ENCODE measurements at regions not wholly inside any gene's neighbourhood (a gene's known extent, or its start where the extent isn't known, plus 50 kb on each side); places are given as distances from the start of the nearest gene placed in this dataset.

GRCh38 chr2:59706729-59707128 lies 846.7 kb downstream of the BCL11A start:
- no peak for DNase-seq (ENCODE audit: extremely low spot score)
- Histone ChIP-seq H3K4me1 (ENCODE audit: insufficient read depth) (no peaks in the 10 kb centered on the region), H3K27ac (ENCODE audit: low read depth) (no peak overlapping the region), H3K36me3 (ENCODE audit: insufficient read depth) (no peaks in the 10 kb centered on the region), H3K4me3 (ENCODE audit: low read depth, low read length) (no peak overlapping the region)
- 85% methylated on average over 4 of the region's 4 CpGs for WGBS

DNA sequence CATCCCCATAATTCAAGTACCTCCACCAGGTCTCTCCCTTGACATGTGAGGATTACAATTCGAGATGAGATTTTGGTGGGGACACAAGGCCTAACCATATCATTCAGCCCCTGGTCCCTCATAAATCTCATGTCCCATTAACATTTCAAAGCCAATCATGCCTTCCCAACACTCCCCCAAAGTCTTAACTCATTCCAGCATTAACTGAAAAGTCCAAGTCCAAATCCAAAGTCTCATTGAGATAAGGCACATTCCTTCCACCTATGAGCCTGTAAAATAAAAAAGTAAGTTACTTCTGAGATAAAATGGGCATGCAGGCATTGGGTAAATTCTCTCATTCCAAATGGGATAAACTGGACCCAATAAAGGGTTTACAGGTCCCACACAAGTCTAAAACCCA lies 849.7 kb downstream of the BCL11A start:
- Histone ChIP-seq H3K4me1 (ENCODE audit: insufficient read depth) (no peaks in the 10 kb centered on the region), H3K4me3 (ENCODE audit: low read depth, low read length) (no peak overlapping the region), H3K27ac (ENCODE audit: low read depth) (no peak overlapping the region), H3K36me3 (ENCODE audit: insufficient read depth) (no peaks in the 10 kb centered on the region)
- no peak for DNase-seq (ENCODE audit: extremely low spot score)
- 78% methylated on average over 1 of the region's 1 CpG for WGBS

DNA sequence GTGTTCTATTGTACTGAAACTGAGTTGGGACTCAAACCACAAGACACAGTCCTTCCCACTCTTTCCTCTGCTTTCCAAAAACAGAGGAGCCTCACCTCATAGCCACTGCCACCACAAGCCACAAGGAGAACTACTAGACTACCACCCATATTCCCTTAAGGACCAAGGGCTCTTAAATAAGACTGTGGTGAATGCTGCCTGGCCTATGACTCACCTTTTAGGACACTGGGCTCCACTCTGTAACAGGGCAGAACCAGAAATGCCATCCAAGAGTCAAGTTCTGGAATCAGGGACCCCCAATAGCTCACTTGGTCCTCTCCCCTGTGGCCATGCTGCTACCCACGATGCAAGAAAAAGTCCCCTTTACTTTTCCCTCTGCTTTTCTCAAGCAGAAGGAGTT lies 851.4 kb downstream of the BCL11A start:
- Histone ChIP-seq H3K4me1 (ENCODE audit: insufficient read depth) (no peaks in the 10 kb centered on the region), H3K4me3 (ENCODE audit: low read depth, low read length) (no peak overlapping the region), H3K36me3 (ENCODE audit: insufficient read depth) (no peaks in the 10 kb centered on the region), H3K27ac (ENCODE audit: low read depth) (no peak overlapping the region)
- no peak for DNase-seq (ENCODE audit: extremely low spot score)
- 92% methylated on average over 1 of the region's 1 CpG for WGBS

GRCh38 chr2:59701271-59701994 lies 852.0 kb downstream of the BCL11A start:
- Histone ChIP-seq H3K27ac (ENCODE audit: low read depth) (no peak overlapping the region), H3K36me3 (ENCODE audit: insufficient read depth) (no peaks in the 10 kb centered on the region), H3K4me3 (ENCODE audit: low read depth, low read length) (no peak overlapping the region), H3K4me1 (ENCODE audit: insufficient read depth) (no peaks in the 10 kb centered on the region)
- DNase-seq (ENCODE audit: extremely low spot score), result no peak
- WGBS, result 81% methylated on average over 3 of the region's 3 CpGs

DNA sequence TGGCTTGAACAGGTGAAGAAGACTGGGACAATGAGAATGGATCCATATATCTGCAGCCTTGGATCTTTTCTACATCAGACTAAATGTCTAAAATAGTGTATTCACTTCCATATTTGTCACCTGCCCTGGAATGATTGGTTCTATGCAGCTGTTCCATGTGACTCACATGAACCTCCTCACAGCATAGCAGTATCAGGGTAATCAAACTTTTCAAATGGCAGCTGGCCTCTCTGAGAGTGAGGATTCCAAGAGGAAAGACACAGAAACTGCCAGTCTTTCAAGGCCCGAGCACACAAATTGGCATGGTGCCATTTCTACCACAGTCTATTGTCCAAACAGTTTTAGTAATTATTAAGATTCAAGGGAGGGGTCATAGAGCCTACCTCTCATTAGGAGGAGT lies 859.3 kb downstream of the BCL11A start:
- 70% methylated on average over 1 of the region's 1 CpG for WGBS
- Histone ChIP-seq H3K36me3 (ENCODE audit: insufficient read depth) (no peaks in the 10 kb centered on the region), H3K4me1 (ENCODE audit: insufficient read depth) (no peaks in the 10 kb centered on the region), H3K27ac (ENCODE audit: low read depth) (no peak overlapping the region), H3K4me3 (ENCODE audit: low read depth, low read length) (no peak overlapping the region)
- DNase-seq (ENCODE audit: extremely low spot score), result no peak

- 31% methylated on average over 2 of the region's 2 CpGs for WGBS
- H3K27ac ChIP-seq (ENCODE audit: low read depth), result no peak overlapping the region
- no peak for DNase-seq (ENCODE audit: extremely low spot score)
- no peaks in the 10 kb centered on the region for H3K36me3 ChIP-seq (ENCODE audit: insufficient read depth)
- no peak overlapping the region for H3K4me3 ChIP-seq (ENCODE audit: low read depth, low read length)
- H3K4me1 ChIP-seq (ENCODE audit: insufficient read depth), result no peaks in the 10 kb centered on the region
Observed at GRCh38 chr2:59693231-59693959, 860.1 kb downstream of the BCL11A start.

- DNase-seq (ENCODE audit: extremely low spot score), result no peak
- H3K4me1 ChIP-seq (ENCODE audit: insufficient read depth), result no peaks in the 10 kb centered on the region
- no peak overlapping the region for H3K4me3 ChIP-seq (ENCODE audit: low read depth, low read length)
- H3K36me3 ChIP-seq (ENCODE audit: insufficient read depth), result no peaks in the 10 kb centered on the region
- H3K27ac ChIP-seq (ENCODE audit: low read depth), result no peak overlapping the region
- WGBS, result 84% methylated on average over 3 of the region's 3 CpGs
Observed at GRCh38 chr2:59691518-59692190, 861.8 kb downstream of the BCL11A start.

GRCh38 chr2:59690849-59691248 lies 862.6 kb downstream of the BCL11A start:
- DNase-seq (ENCODE audit: extremely low spot score), result no peak
- 92% methylated on average over 4 of the region's 4 CpGs for WGBS
- no peaks in the 10 kb centered on the region for H3K4me1 ChIP-seq (ENCODE audit: insufficient read depth)
- H3K4me3 ChIP-seq (ENCODE audit: low read depth, low read length), result no peak overlapping the region
- no peaks in the 10 kb centered on the region for H3K36me3 ChIP-seq (ENCODE audit: insufficient read depth)
- no peak overlapping the region for H3K27ac ChIP-seq (ENCODE audit: low read depth)

DNA sequence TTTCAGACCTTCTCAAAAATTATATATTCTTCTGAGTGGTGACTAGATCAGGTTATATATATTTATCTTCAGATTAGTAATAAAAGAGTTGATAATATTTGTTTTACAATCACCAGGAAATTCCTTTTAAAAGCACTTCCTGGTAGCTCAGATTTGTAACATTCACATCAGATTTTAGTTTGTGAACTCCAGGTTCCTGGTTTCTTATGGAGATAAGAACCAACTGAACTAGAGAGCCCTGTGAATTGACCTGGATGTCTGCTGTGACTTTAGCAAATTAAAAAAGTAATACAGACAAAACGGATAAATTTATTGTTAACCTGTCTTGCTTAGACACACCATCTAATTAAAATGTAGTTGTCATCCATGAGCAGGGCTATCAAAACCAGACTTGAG lies 868.7 kb downstream of the BCL11A start:
- Histone ChIP-seq H3K36me3 (ENCODE audit: insufficient read depth) (no peaks in the 10 kb centered on the region), H3K4me3 (ENCODE audit: low read depth, low read length) (no peak overlapping the region), H3K27ac (ENCODE audit: low read depth) (no peak overlapping the region), H3K4me1 (ENCODE audit: insufficient read depth) (no peaks in the 10 kb centered on the region)
- no peak for DNase-seq (ENCODE audit: extremely low spot score)
- 57% methylated on average over 1 of the region's 1 CpG for WGBS

DNA sequence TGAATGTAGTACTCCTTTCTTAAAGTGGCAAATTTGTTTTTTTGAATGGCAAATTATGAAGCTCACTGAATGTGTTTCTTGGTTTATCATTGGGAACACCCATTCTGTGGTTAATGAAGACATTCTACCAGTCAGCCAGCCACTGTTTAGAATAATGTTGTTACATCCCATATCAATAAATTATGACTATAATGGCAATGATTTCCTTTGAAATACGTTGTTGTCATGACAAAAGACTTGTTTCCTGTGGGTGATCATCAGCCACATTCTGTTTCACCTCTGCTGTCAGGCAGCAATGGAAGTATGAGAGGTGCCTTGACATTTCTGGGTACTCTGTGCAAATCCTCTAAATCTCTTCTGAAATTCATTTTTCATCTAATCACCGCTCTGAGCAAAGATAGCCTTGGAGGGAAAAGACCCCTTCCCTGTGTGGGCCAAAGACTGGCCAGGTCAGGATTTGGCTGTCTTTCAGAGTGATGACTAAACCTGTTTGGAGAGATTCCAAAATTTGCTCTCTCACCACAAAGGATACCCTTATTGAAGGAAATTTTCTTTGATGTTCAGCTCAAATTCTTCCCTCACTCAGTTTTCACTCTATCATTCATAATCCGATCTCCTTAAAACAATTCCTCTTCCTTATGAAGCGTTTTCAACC lies 869.2 kb downstream of the BCL11A start:
- Histone ChIP-seq H3K36me3 (ENCODE audit: insufficient read depth) (no peaks in the 10 kb centered on the region), H3K4me3 (ENCODE audit: low read depth, low read length) (no peak overlapping the region), H3K4me1 (ENCODE audit: insufficient read depth) (no peaks in the 10 kb centered on the region), H3K27ac (ENCODE audit: low read depth) (no peak overlapping the region)
- no peak for DNase-seq (ENCODE audit: extremely low spot score)
- 53% methylated on average over 4 of the region's 4 CpGs for WGBS

DNA sequence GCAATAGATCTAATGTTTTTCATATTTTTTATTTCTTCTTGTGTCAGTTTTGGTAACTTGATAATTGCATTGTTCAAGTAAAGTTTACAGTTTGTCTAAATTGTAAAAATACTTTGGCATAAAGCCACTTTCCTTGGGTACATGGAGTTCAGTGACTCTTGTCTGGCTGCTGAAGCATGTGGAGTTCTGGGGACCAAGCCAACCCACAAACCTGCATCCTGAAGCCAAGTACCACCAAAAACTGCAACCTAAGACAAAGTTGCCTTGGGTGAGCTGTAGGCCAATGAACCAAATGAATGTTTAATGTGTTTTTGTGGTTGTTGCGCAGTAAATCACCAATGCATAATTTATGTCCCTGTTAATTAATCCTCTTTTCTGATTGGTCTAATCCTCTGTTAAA lies 872.6 kb downstream of the BCL11A start:
- WGBS, result 100% methylated on average over 1 of the region's 1 CpG
- Histone ChIP-seq H3K4me1 (ENCODE audit: insufficient read depth) (no peaks in the 10 kb centered on the region), H3K27ac (ENCODE audit: low read depth) (no peak overlapping the region), H3K4me3 (ENCODE audit: low read depth, low read length) (no peak overlapping the region), H3K36me3 (ENCODE audit: insufficient read depth) (no peaks in the 10 kb centered on the region)
- DNase-seq (ENCODE audit: extremely low spot score), result no peak

- WGBS, result 79% methylated on average over 2 of the region's 2 CpGs
- Histone ChIP-seq H3K36me3 (ENCODE audit: insufficient read depth) (no peaks in the 10 kb centered on the region), H3K4me3 (ENCODE audit: low read depth, low read length) (no peak overlapping the region), H3K4me1 (ENCODE audit: insufficient read depth) (no peaks in the 10 kb centered on the region), H3K27ac (ENCODE audit: low read depth) (no peak overlapping the region)
- DNase-seq (ENCODE audit: extremely low spot score), result no peak
Observed at GRCh38 chr2:59677158-59677557, 876.3 kb downstream of the BCL11A start.

DNA sequence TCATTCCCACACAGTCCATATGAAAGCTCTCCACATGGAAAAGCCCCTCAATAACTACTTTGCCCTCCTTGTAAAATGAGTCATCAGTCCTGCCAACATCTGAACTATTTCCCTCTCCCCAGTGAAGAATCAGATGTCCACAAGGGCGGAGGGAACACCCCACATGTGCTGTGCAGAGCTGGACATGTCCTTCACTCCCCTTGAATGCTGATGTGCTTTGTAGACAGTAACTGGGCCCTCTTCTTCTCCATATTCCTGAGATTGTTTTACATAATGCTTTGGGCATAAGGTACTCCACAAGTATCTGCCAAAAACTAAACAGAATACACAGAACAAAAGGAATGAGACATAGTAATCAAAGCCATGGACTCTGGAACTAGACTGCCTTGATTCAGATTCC lies 879.4 kb downstream of the BCL11A start:
- Histone ChIP-seq H3K4me3 (ENCODE audit: low read depth, low read length) (no peak overlapping the region), H3K27ac (ENCODE audit: low read depth) (no peak overlapping the region), H3K4me1 (ENCODE audit: insufficient read depth) (no peaks in the 10 kb centered on the region), H3K36me3 (ENCODE audit: insufficient read depth) (no peaks in the 10 kb centered on the region)
- WGBS, result 94% methylated on average over 1 of the region's 1 CpG
- no peak for DNase-seq (ENCODE audit: extremely low spot score)

GRCh38 chr2:59665021-59665420 lies 888.4 kb downstream of the BCL11A start:
- H3K4me3 ChIP-seq (ENCODE audit: low read depth, low read length), result no peak overlapping the region
- no peak overlapping the region for H3K27ac ChIP-seq (ENCODE audit: low read depth)
- WGBS, result 85% methylated on average over 10 of the region's 10 CpGs
- no peak for DNase-seq (ENCODE audit: extremely low spot score)
- no peaks in the 10 kb centered on the region for H3K4me1 ChIP-seq (ENCODE audit: insufficient read depth)
- H3K36me3 ChIP-seq (ENCODE audit: insufficient read depth), result no peaks in the 10 kb centered on the region
